Mononuclear cell (primary cell): ENCODE measurements at regions not wholly inside any gene's neighbourhood (a gene's known extent, or its start where the extent isn't known, plus 50 kb on each side); places are given as distances from the start of the nearest gene placed in this dataset.

Source experiments
- H3K27me3 ChIP-seq: 2 replicates; pipeline ENCODE4 v1.6.0; 2011; ENCODE audit warnings: low read length, control low read depth; ENCODE audit not compliant: insufficient read depth
- H3K4me1 ChIP-seq: 2 replicates; pipeline ENCODE4 v1.5.1; 2011; ENCODE audit warnings: mild to moderate bottlenecking, low read length, control low read depth; ENCODE audit not compliant: insufficient read depth
- H3K4me3 ChIP-seq: 2 replicates; pipeline ENCODE4 v1.5.1; 2011; ENCODE audit warnings: mild to moderate bottlenecking, low read length, moderate library complexity
- H3K9me3 ChIP-seq: 2 replicates; pipeline ENCODE4 v1.5.1; 2011; ENCODE audit warnings: low read depth, mild to moderate bottlenecking, control low read depth, low read length

DNA sequence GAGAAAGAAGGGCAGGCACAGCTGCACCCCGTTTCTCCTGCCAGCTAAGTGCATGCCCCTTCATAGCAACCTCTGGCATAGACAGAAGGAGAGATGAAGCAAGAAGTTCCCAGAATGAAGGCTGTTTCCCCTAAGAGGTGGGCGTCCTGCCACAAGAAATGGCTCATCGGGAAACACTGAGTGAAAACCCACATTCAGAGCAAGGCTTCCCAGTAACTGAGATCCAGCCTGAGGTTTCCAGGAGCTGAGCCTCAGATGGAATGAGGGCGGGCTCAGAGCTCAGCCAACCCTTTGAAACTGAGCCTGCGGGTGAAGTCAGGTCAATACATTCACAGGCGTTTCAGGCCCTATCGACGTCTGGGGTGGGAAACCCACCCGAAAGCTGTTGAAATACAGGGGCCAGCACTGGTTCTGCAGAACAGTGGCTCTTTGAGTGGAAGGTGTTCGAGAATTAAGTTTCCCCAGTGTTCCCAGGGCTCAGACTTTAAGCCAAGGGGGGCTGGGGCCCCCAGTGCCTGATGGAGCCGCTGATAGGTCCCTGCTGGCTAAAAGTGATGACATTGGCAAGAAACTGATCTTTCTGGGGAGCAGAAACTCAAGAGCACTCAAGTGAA, 510.2 kb downstream of the RPS24 start:
- Histone ChIP-seq H3K4me3 (no peak overlapping the region), H3K4me1 (no peaks in the 10 kb centered on the region), H3K27me3 (no peaks in the 10 kb centered on the region), H3K9me3 (no peaks in the 10 kb centered on the region)

DNA sequence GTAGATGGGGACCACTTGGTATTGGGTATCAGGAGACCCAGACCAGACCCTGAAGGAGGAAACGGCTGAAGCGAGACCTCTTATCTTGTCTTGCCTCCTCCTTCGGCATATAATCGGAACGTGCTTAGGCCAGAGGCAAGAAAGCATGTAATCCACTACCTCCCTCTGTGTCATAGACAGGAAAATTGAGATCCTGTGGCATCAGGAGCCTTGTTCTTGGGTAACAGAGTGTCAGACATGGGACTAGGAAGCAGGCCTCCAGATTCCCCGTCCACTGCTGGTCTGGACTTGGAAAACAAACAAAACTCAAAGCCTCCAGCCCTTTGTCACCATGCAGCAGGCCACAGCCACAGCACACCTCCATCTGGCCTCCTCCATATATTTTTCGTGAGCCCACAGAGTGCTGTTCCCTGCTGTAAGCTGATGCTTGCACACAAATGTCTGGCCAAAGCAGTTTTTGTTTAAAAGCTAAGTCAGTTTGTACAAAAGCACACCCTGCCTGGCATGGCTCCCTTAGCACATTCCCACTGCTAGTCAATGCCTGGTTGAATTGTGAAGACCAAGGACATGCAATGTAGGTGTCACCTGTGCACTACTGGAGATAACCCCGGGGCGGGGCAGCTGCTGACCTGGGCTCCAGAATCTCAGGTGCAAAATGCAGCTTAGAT, 510.9 kb downstream of the RPS24 start:
- Histone ChIP-seq H3K27me3 (no peaks in the 10 kb centered on the region), H3K4me1 (no peaks in the 10 kb centered on the region), H3K4me3 (no peak overlapping the region), H3K9me3 (no peaks in the 10 kb centered on the region)

DNA sequence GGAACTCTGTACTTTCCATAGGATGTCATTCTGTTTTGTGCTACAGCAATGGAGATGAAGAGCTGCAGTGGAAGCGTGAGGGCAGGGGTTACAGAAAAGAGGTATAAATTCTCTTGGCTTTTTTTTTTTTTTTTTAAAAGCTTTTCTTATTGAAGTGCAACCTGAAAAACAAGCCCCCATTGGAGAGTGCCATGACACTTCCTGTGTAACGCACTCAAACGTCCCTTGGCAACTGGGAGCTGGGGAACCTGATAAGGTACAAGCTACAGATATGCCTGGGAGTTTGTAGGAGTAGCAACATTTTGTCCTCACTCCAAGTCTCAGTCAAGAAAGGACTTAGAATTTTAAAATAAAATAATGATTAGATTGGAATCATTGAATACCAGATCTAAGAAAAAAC, 512.1 kb downstream of the RPS24 start:
- Histone ChIP-seq H3K4me3 (no peak overlapping the region), H3K27me3 (no peaks in the 10 kb centered on the region), H3K4me1 (no peaks in the 10 kb centered on the region), H3K9me3 (no peaks in the 10 kb centered on the region)

DNA sequence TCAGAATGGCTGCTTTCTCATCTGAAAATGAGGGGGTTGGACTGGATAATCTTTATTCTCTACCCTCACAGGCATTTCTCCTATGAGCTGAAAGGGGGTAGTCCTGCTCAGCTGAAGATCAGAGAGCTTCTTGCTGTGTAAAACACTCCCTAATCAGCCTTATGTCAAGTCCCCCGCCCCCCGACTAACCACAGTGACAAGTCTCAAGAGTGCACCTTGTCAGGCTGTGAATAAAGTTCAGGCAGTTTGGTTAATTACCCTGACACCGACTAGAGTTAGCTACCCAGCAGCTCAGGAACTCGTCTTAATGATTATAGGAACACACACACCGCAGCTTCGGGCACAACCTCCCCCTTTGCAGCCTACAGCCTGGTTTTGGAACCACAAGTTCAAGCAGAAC, 513.7 kb downstream of the RPS24 start:
- no peaks in the 10 kb centered on the region for H3K27me3 ChIP-seq
- H3K4me3 ChIP-seq, result no peak overlapping the region
- no peaks in the 10 kb centered on the region for H3K4me1 ChIP-seq
- H3K9me3 ChIP-seq, result no peaks in the 10 kb centered on the region

DNA sequence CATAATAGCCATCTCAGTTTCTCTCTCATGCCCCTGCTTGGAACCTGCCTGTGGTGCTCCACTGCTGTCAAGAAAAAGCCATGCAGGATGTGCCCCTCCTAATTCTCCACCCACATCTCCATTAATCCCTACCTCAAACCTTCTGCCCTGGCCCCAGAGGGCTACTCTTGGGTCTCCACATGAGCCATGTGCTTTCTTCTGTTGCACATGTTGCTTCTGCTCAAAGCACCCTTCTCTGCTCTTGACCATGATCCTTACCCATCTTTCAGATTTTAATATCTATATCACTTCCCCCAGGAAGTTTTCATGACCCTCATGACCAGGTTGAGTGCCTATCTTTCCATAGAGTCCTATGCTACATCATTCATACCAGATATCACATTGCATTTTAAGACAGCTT, 514.2 kb downstream of the RPS24 start:
- no peaks in the 10 kb centered on the region for H3K4me1 ChIP-seq
- H3K4me3 ChIP-seq, result no peak overlapping the region
- H3K27me3 ChIP-seq, result no peaks in the 10 kb centered on the region
- H3K9me3 ChIP-seq, result no peaks in the 10 kb centered on the region

DNA sequence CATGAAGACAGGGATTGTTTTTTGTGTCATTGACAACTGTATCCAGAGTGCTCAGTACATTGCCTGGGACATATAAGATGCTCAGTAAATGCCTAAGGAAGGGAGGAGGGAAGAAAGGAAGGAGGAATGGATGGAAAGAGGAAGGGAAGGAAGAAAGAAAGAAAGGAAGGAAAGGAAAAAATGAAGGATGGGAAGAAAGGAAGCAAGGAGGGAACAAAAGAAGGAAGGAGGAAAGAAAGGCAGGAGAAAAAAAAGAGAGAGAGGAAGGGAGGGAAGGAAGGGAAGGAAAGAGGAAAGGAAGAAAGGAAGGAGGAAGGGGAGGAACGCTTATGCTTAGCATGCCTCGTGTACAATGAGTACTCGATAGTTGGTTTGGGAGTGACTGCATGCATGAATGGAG, 514.7 kb downstream of the RPS24 start:
- Histone ChIP-seq H3K4me1 (no peaks in the 10 kb centered on the region), H3K9me3 (no peaks in the 10 kb centered on the region), H3K27me3 (no peaks in the 10 kb centered on the region), H3K4me3 (no peak overlapping the region)

DNA sequence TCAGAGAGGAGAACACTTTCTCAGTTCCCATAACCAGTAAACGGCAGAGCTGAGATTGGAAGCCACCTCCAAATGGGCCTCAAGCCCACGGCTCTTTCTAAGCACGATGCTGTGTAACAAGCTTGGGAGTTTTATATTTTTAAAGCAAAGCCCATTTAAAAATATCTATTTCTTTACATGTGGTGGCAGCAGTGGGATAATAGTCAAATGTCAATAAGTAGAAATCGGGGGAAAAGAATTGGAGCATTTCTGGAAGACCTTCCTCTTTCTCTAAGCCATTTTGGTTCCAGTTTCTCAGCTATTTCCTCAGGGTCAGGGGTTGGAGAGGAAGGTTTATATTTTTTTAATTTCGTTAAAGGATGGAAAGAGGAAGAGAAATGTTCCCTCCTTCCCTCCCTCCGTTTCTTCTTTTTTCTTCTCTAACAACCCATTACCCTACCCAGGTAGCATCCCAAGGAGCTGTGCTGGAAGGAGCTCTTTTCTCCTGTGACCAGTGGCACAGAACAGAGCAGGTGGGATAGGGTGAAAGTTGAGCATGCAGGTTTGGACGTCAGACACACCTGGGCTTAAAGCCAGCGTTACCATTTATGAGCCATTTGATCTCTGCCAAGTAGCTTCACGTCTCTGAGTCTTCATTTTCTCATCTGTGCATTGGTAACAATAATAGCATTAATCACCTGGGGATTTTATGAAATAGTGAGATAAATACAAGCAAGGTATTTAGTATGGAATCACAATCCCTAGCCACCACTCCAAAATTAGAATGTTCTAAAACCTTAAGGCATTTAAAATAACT, 515.7 kb downstream of the RPS24 start:
- no peaks in the 10 kb centered on the region for H3K4me1 ChIP-seq
- no peak overlapping the region for H3K4me3 ChIP-seq
- no peaks in the 10 kb centered on the region for H3K9me3 ChIP-seq
- H3K27me3 ChIP-seq, result no peaks in the 10 kb centered on the region

DNA sequence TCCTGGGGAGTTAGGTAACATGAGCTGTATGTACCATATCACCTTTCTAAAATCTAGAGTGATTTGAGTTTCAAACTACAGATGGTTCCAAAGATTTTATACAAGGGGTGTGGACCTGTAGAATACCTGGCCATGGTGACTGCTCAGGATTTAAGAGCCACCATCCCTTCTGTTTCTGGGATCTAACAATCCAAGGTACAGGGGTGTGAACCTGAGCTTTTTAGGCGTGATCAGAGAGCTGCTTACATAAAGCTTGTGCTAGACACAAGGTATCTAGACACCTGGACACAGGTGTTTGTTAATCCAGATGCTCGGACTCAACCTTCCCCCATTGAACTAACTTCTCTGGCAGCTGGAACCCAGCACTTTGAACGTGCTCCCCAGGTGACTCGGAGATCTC, 516.4 kb downstream of the RPS24 start:
- Histone ChIP-seq H3K9me3 (no peaks in the 10 kb centered on the region), H3K27me3 (no peaks in the 10 kb centered on the region), H3K4me1 (no peaks in the 10 kb centered on the region), H3K4me3 (no peak overlapping the region)

DNA sequence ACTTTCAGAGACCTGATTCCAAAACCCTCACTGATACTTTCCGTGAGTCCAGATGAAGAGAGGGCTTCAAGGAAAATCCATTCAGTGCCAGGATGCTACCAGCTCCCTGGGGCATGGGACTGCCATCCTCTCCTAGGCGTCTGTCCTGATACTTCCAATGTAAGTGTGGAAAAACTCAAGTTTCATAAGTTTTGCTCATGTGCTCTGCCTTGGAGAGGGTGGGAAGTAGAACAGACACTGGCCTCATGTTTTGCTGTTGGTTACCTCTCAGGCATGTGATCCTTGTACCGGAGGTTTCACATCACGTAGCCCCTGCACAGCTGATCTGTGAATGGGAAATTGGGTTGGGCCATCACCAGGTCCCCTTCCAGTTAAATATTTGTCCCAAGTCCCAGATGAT, 517.1 kb downstream of the RPS24 start:
- Histone ChIP-seq H3K9me3 (no peaks in the 10 kb centered on the region), H3K27me3 (no peaks in the 10 kb centered on the region), H3K4me1 (no peaks in the 10 kb centered on the region), H3K4me3 (no peak overlapping the region)

DNA sequence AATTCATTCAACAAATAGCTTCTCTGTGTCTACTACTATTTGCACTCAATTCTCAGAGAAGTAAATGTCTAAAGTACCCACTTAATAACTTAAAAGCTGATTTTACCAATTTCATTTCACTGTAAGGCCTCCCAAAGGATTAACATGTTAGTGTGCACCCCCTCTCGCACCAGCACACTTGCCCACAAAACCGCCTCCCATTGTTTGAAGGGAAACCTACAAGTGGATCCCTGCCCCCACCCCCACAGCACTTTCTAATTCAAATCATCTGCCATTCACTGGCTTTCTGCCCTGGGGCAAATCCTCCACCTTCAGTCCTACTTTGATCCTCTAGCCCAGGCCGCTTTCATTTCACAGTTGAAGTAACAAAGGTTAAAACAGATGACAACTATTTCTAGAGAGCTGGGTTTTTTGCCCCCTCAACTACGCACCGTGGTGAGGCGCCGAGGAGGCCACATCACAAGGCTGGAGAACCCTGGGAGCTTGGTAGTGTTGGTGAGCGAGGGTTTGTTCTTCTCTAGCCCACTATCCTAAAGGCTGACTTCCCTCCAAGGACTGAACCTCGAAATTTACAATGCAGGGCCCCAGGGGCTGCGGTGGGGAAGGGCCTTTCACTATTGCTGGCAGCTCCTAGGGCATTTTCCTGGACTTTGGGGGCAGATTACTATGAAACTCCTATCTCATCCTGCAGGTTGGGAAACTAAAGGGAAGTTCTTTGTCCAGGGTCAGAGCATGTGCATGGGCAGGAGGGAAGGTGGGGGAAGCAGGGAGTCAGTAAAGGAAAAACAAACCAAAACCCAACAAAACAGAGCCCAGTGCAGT, 517.4 kb upstream of the ZMIZ1 start:
- Histone ChIP-seq H3K4me1 (no peaks in the 10 kb centered on the region), H3K27me3 (no peaks in the 10 kb centered on the region), H3K9me3 (no peaks in the 10 kb centered on the region), H3K4me3 (no peak overlapping the region)

DNA sequence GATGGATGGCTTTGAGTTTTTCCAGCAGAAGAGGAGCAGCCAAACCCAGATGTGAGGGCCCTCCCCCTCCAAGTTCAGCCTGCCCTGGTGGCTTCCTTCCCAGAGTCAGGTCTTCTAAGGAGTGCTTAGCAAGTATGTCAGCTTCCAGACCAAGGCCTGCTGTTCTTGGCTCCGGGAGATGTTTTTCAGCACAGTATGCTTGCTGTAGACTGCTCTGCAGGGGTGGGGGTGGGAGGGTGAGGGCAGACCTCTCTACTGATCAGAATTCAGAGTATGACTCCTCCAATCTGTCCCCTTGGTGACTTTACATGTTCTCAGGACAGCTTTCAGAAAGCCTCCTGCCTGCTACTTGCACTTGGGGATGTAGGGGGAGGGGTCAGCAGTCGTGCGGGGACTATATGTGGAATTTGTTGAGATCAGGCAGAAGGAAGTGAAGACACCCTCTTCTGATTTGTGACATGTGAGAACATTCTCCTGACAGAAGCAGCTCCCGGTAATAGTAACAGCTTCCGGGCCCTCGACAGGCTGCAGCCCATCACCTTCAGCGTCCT, 516.4 kb upstream of the ZMIZ1 start:
- Histone ChIP-seq H3K4me3 (no peak overlapping the region), H3K9me3 (no peaks in the 10 kb centered on the region), H3K27me3 (no peaks in the 10 kb centered on the region), H3K4me1 (peaks cover 3% of the 10 kb centered on the region)

DNA sequence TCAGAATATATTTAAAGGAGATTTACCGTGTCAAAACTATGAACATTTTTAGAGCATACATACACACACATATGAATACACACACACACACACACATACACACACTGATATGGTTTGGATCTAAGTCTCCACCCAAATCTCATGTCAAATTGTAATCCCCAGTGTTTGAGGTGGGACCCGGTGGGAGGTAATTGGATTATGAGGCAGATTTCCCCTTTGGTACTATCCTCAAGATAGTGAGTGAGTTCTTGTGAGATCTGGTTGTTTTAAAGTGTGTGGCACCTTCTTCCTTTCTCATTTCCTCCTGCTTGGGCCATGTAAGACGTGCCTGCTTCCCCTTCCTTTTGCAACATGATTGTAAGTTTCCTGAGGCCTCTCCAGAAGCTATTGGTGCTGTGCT, 515.0 kb upstream of the ZMIZ1 start:
- H3K27me3 ChIP-seq, result no peaks in the 10 kb centered on the region
- H3K4me3 ChIP-seq, result no peak overlapping the region
- peaks cover 3% of the 10 kb centered on the region for H3K4me1 ChIP-seq
- no peaks in the 10 kb centered on the region for H3K9me3 ChIP-seq

DNA sequence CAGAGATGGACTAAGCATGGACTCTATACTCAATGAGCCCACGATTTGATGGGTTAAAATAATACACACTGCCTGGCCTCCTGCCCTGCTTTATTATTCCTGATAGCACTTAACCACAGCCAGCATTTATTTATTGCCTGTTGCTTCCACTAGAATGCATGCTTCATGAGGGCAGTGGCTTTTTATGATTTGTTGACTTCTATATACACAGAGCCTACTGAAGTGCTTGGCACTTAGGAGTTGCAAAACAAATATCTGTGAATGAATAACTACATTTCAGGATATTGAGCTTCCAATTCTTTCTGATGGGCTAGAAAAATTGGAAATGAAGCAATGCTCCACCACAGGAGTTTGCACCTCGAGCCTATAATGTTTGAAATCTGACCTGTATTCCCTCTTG, 513.6 kb upstream of the ZMIZ1 start:
- no peaks in the 10 kb centered on the region for H3K9me3 ChIP-seq

DNA sequence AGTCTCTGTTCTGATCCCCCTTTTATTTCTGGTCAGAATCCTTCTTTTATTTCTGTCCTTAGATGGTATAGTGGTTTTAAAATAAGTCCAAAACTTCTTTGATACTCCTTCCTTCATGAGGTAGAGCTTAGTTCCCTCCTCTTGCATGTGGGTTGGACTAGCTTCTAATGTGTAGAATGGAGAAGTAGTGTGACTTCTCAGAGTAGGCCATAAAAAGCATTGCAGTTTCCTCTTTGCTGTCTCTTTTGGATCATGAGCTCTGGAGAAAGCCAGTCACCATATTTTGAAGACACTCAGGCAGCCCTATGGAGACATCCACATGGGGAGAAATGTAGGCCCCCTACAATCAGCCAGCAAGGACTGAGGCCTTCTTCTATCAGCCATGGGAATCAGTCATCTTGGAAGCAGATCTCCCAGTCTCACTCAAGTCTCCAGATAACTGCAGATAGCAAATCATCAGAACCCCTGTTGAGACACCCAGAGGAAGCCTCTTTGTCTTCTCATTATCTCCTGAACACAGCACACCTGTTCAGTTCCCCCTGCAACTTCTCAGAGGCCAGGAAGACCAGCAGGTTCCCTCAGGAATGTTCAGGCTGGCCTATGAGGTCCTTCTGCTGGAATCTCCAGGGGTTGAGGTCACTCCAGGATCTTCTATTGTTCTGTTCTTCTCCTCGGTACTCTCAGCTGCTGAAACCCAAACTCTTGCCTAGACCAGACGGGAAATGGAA, 511.9 kb upstream of the ZMIZ1 start:
- H3K4me3 ChIP-seq, result no peak overlapping the region
- H3K27me3 ChIP-seq, result no peaks in the 10 kb centered on the region
- no peaks in the 10 kb centered on the region for H3K9me3 ChIP-seq
- H3K4me1 ChIP-seq, result peaks cover 3% of the 10 kb centered on the region

More for the DNA sequence above, 513.6 kb upstream of the ZMIZ1 start:
- Histone ChIP-seq H3K4me1 (peaks cover 3% of the 10 kb centered on the region), H3K4me3 (no peak overlapping the region), H3K27me3 (no peaks in the 10 kb centered on the region)
